PC-3 (cell line): ENCODE measurements at regions not wholly inside any gene's neighbourhood (a gene's known extent, or its start where the extent isn't known, plus 50 kb on each side); places are given as distances from the start of the nearest gene placed in this dataset.
"Not testable (repeated sequence)": the region's sequence is repeated elsewhere in the genome, so short reads cannot be mapped to it uniquely, and the experiment has no call there.

Experiments
- ATAC-seq: fragments of 200-7000 bp; cut with Tn5 transposase; 2 replicates; pipeline ENCODE4 v1.9.1; 2020; ENCODE audit warnings: mild to moderate bottlenecking, moderate library complexity
- BruUV-seq: library from RNA; stranded (reverse); fragments of 400-500 nt; replicated peaks from 2 replicates; lab custom pipeline; 2021; lab: Mats Ljungman, UMichigan
- CTCF ChIA-PET: fragments of 300-600 bp; sonication (Branson Sonifier 250); formaldehyde crosslinking; loops from one replicate; lab custom pipeline; 2022; ENCODE audit warnings: antibody characterized with exemption; lab: Charles Lee
- POLR2A ChIA-PET: fragments of 300-600 bp; sonication (Branson Sonifier 250); formaldehyde crosslinking; loops from one replicate; lab custom pipeline; 2022; ENCODE audit warnings: antibody characterized with exemption; ENCODE audit not compliant: unreplicated experiment; lab: Charles Lee
- DNase-seq: peaks from one replicate; pipeline ENCODE4 v3.0.0-alpha.2; 2015
- H2AFZ ChIP-seq: fragments of 300-600 bp; sonication (generic); 2 replicates; pipeline ENCODE4 v1.6.0; 2016; ENCODE audit warnings: antibody characterized with exemption, low read length
- H3F3A ChIP-seq: fragments of 300-600 bp; sonication (generic); one replicate; pipeline ENCODE4 v1.6.0; 2017; ENCODE audit warnings: antibody characterized with exemption, low read length, control low read depth, mild to moderate bottlenecking; ENCODE audit not compliant: unreplicated experiment
- H3K27ac ChIP-seq: fragments of 300-600 bp; sonication (generic); 2 replicates; pipeline ENCODE4 v1.5.1; 2016; ENCODE audit warnings: mild to moderate bottlenecking, low read length
- H3K27me3 ChIP-seq: fragments of 300-600 bp; sonication (generic); 2 replicates; pipeline ENCODE4 v1.6.1; 2016; ENCODE audit warnings: low read length, mixed read lengths
- H3K36me3 ChIP-seq: fragments of 300-600 bp; sonication (generic); 2 replicates; pipeline ENCODE4 v1.6.1; 2016; ENCODE audit warnings: low read depth, mixed run types, low read length, mixed read lengths
- H3K4me1 ChIP-seq: fragments of 300-600 bp; sonication (generic); 2 replicates; pipeline ENCODE4 v1.5.1; 2016; ENCODE audit warnings: low read length; ENCODE audit not compliant: insufficient read depth
- H3K4me2 ChIP-seq: fragments of 300-600 bp; sonication (generic); 2 replicates; pipeline ENCODE4 v1.6.0; 2016; ENCODE audit warnings: low read length
- H3K4me3 ChIP-seq: fragments of 300-600 bp; sonication (generic); 2 replicates; pipeline ENCODE4 v1.5.1; 2016; ENCODE audit warnings: mild to moderate bottlenecking, low read length, mixed read lengths
- H3K79me2 ChIP-seq: fragments of 300-600 bp; sonication (generic); 2 replicates; pipeline ENCODE4 v1.6.1; 2017; ENCODE audit warnings: low read length, mixed read lengths
- H3K9ac ChIP-seq: fragments of 300-600 bp; sonication (generic); 2 replicates; pipeline ENCODE4 v1.6.0; 2016; ENCODE audit warnings: mild to moderate bottlenecking, low read length
- H3K9me2 ChIP-seq: fragments of 300-600 bp; sonication (generic); replicated peaks from 2 replicates; pipeline ENCODE4 v1.6.1; 2016; ENCODE audit warnings: mixed run types, low read length, mixed read lengths
- H3K9me3 ChIP-seq: fragments of 300-600 bp; sonication (generic); 2 replicates; pipeline ENCODE4 v1.6.1; 2016; ENCODE audit warnings: low read length, mixed read lengths
- H4K20me1 ChIP-seq: fragments of 300-600 bp; sonication (generic); 2 replicates; pipeline ENCODE4 v1.6.1; 2016; ENCODE audit warnings: low read length, mixed read lengths
- CTCF ChIP-seq: fragments of 300-600 bp; sonication (generic); conservative IDR thresholded peaks from 2 replicates; pipeline ENCODE4 v1.5.1; 2017; ENCODE audit warnings: antibody characterized with exemption, low read depth, mild to moderate bottlenecking, low read length
- EZH2 ChIP-seq: fragments of 300-600 bp; sonication (generic); IDR thresholded peaks from one replicate; pipeline ENCODE4 v1.6.1; 2017; ENCODE audit warnings: antibody characterized with exemption, mild to moderate bottlenecking, low read length; ENCODE audit not compliant: unreplicated experiment
- EZH2phosphoT487 ChIP-seq: fragments of 300-600 bp; sonication (generic); IDR thresholded peaks from 2 replicates; pipeline ENCODE4 v1.6.1; 2018; ENCODE audit warnings: mild to moderate bottlenecking, antibody characterized with exemption, low read length, borderline replicate concordance
- intact Hi-C: fragments of 100-400 bp; cut with micrococcal nuclease; formaldehyde crosslinking; loops from 2 replicates; pipeline ENCODE4 v1.9.0; 2023

GRCh38 chr18:11454040-11454439 lies 155.4 kb upstream of the SLC35G4 start:
- CTCF ChIA-PET: no interaction called here
- TF ChIP-seq EZH2phosphoT487: no peak
- no peak for TF ChIP-seq CTCF
- TF ChIP-seq EZH2: no peak

GRCh38 chr18:11444169-11444568 lies 165.2 kb upstream of the SLC35G4 start:
- BruUV-seq, ATAC-seq, H3F3A ChIP-seq, POLR2A ChIA-PET, intact Hi-C loops, H3K79me2 ChIP-seq, DNase-seq, H3K4me3 ChIP-seq, H2AFZ ChIP-seq, H4K20me1 ChIP-seq, H3K36me3 ChIP-seq, H3K27ac ChIP-seq, H3K9me2 ChIP-seq, H3K4me2 ChIP-seq, H3K9me3 ChIP-seq, CTCF ChIA-PET, H3K4me1 ChIP-seq, H3K9ac ChIP-seq: not testable (repeated sequence)
- H3K27me3 ChIP-seq: peaks cover 26% of the 10 kb centered on the region; the same call in 1 of the 2 replicates

More at GRCh38 chr18:11454040-11454439, 155.4 kb upstream of the SLC35G4 start:
- DNase-seq: no peak
- no TSS peak for BruUV-seq
- H3K4me1 ChIP-seq: no peaks in the 10 kb centered on the region
- no peak overlapping the region for H2AFZ ChIP-seq
- no peaks in the 10 kb centered on the region for H3K79me2 ChIP-seq
- no peak overlapping the region for H3K27ac ChIP-seq
- no peaks in the 10 kb centered on the region for H3K9me2 ChIP-seq
- H3K9me3 ChIP-seq: 0 out of 2 replicates have a peak, but pooled peaks cover 5% of the 10 kb centered on the region
- ATAC-seq: no peak
- H3K4me2 ChIP-seq: no peak overlapping the region
- no peaks in the 10 kb centered on the region for H3K36me3 ChIP-seq
- POLR2A ChIA-PET: no interaction called here
- H3K4me3 ChIP-seq: no peak overlapping the region
- intact Hi-C loops: no loop called here
- H4K20me1 ChIP-seq: no peaks in the 10 kb centered on the region
- peaks cover 28% of the 10 kb centered on the region for H3K27me3 ChIP-seq
- no peak overlapping the region for H3K9ac ChIP-seq
- no peaks in the 10 kb centered on the region for H3F3A ChIP-seq

- BruUV-seq: no TSS peak
- CTCF ChIA-PET: no interaction called here
- POLR2A ChIA-PET: no interaction called here
- DNase-seq (no peak), ATAC-seq (no peak)
- H3K4me3 ChIP-seq: no peak overlapping the region
- no peak overlapping the region for H3K4me2 ChIP-seq
- intact Hi-C loops: no loop called here
- H3K9me3 ChIP-seq: no peaks in the 10 kb centered on the region
- H4K20me1 ChIP-seq: no peaks in the 10 kb centered on the region
- H3K9me2 ChIP-seq: no peaks in the 10 kb centered on the region
- H3K9ac ChIP-seq: no peak overlapping the region
- H3K79me2 ChIP-seq: no peaks in the 10 kb centered on the region
- H3K27ac ChIP-seq: no peak overlapping the region
- no peaks in the 10 kb centered on the region for H3K4me1 ChIP-seq
- TF ChIP-seq CTCF (no peak), EZH2 (no peak), EZH2phosphoT487 (no peak)
- H3K27me3 ChIP-seq: no peaks in the 10 kb centered on the region
- no peaks in the 10 kb centered on the region for H3K36me3 ChIP-seq
- no peak overlapping the region for H2AFZ ChIP-seq
- no peaks in the 10 kb centered on the region for H3F3A ChIP-seq
Observed at GRCh38 chr18:11437046-11437445, 172.3 kb upstream of the SLC35G4 start.
